ENCODE measurements at regions not wholly inside any gene's neighbourhood (a gene's known extent, or its start where the extent isn't known, plus 50 kb on each side); places are given as distances from the start of the nearest gene placed in this dataset.
"Not testable (repeated sequence)": the region's sequence is repeated elsewhere in the genome, so short reads cannot be mapped to it uniquely, and the experiment has no call there.

DNA sequence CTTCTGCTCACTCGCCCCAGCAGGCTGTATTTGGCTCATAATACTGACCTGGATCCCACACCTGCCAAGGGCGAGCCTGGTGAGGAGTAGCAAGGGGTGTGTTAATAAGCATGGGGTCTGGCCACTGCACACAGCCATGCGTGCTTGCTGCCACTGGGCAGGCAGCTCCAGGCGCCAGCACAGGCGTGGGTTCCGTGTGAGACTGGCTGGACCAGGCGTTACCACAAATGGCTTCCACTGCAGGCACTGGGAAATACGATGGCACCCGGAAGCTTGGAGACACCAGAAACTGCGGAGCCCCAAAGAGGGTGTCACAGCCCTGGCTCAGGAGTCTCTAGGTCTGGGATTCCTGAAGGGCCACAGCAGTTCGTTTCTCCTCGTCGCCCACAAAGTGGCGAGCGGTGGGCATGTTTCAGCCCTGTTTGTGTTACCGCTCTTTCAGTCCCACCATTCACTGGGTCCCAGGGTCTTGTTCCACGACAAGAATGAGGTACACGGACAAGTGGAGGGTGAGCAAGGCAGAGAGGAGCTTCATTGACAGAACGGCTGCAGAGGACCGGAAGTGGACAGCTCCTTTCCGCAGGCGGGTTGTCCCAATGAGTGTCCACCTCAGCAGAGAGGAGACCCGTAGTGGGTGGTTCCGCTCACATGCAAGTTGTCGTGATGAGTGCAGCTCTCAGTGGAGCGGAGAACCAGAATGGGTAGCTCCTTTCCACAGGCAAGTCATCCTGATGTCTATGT lies 428.9 kb downstream of the EPHA5 start:
- Histone ChIP-seq H3K27ac (ENCODE audit: poor library complexity, severe bottlenecking) (no peak overlapping the region), H3K4me3 (ENCODE audit: severe bottlenecking) (no peak overlapping the region), H3K36me3 (ENCODE audit: low read depth) (no peaks in the 10 kb centered on the region), H3K4me1 (ENCODE audit: insufficient read depth, poor library complexity, severe bottlenecking) (no peaks in the 10 kb centered on the region), H3K9me3 (ENCODE audit: severe bottlenecking) (no peaks in the 10 kb centered on the region), H3K27me3 (ENCODE audit: insufficient read depth, poor library complexity, severe bottlenecking) (no peaks in the 10 kb centered on the region)
- ATAC-seq (ENCODE audit: low read depth) = no peak
- peak; percentile 38 for DNase-seq (ENCODE audit: low spot score)
- TF ChIP-seq, protein P1, sequence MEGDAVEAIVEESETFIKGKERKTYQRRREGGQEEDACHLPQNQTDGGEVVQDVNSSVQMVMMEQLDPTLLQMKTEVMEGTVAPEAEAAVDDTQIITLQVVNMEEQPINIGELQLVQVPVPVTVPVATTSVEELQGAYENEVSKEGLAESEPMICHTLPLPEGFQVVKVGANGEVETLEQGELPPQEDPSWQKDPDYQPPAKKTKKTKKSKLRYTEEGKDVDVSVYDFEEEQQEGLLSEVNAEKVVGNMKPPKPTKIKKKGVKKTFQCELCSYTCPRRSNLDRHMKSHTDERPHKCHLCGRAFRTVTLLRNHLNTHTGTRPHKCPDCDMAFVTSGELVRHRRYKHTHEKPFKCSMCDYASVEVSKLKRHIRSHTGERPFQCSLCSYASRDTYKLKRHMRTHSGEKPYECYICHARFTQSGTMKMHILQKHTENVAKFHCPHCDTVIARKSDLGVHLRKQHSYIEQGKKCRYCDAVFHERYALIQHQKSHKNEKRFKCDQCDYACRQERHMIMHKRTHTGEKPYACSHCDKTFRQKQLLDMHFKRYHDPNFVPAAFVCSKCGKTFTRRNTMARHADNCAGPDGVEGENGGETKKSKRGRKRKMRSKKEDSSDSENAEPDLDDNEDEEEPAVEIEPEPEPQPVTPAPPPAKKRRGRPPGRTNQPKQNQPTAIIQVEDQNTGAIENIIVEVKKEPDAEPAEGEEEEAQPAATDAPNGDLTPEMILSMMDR (IDR thresholded peaks at IDR 0.05; ENCODE audit: poor library complexity, severe bottlenecking) = no peak

DNA sequence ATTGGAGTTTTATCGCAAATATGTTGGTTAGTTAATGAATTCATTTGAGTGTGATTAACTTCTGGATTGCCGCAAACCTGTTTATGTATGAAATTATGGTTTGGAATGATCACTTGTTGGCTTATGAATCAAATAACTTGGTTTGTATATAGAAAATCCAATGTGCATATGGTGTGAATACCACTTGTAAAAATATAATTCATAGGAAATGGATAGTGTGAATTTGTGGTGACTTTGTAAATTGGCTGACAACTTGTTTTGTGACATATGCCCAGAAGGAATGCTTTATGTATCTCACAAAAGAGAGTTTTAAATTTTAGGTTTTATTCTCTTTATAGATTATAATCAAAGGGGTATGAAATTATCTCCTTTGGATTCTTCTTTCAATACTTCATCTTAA lies 436.2 kb downstream of the EPHA5 start:
- H3K27ac ChIP-seq (ENCODE audit: poor library complexity, severe bottlenecking) = no peak overlapping the region
- DNase-seq (ENCODE audit: low spot score) = no peak
- TF ChIP-seq, protein P1 (IDR thresholded peaks at IDR 0.05; ENCODE audit: poor library complexity, severe bottlenecking) = no peak
- ATAC-seq (ENCODE audit: low read depth) = no peak
- H3K4me1 ChIP-seq (ENCODE audit: insufficient read depth, poor library complexity, severe bottlenecking) = no peaks in the 10 kb centered on the region
- H3K36me3 ChIP-seq (ENCODE audit: low read depth) = no peaks in the 10 kb centered on the region
- no peaks in the 10 kb centered on the region for H3K9me3 ChIP-seq (ENCODE audit: severe bottlenecking)
- no peak overlapping the region for H3K4me3 ChIP-seq (ENCODE audit: severe bottlenecking)
- H3K27me3 ChIP-seq (ENCODE audit: insufficient read depth, poor library complexity, severe bottlenecking) = no peaks in the 10 kb centered on the region

GRCh38 chr4:65227628-65228027 lies 442.7 kb downstream of the EPHA5 start:
- Histone ChIP-seq H3K9me3 (ENCODE audit: severe bottlenecking) (no peaks in the 10 kb centered on the region), H3K4me3 (ENCODE audit: severe bottlenecking) (no peak overlapping the region), H3K27ac (ENCODE audit: poor library complexity, severe bottlenecking) (no peak overlapping the region), H3K4me1 (ENCODE audit: insufficient read depth, poor library complexity, severe bottlenecking) (no peaks in the 10 kb centered on the region), H3K27me3 (ENCODE audit: insufficient read depth, poor library complexity, severe bottlenecking) (no peaks in the 10 kb centered on the region), H3K36me3 (ENCODE audit: low read depth) (no peaks in the 10 kb centered on the region)
- ATAC-seq (ENCODE audit: low read depth) (no peak), DNase-seq (ENCODE audit: low spot score) (no peak)
- TF ChIP-seq, protein P1 (IDR thresholded peaks at IDR 0.05; ENCODE audit: poor library complexity, severe bottlenecking) = no peak

DNA sequence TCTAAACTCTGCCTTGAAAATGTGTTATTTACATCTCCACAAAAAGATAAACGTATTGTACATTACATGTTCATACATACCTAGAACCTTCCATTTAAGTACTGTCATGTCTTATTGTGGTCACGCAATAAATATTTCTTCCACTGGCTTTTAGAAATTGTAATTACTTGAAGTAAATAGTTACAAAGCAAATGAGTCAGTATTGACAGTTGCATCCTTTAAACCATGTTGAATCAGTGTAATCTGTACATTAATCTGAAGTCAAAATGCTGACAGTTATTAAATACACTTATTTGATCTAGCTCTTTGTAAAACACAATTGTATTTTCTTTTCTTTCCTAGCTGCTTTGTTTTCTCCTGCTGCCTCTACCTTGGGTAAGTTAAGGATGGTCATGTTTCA lies 446.7 kb downstream of the EPHA5 start:
- TF ChIP-seq, protein P1 (IDR thresholded peaks at IDR 0.05; ENCODE audit: poor library complexity, severe bottlenecking) = no peak
- DNase-seq (ENCODE audit: low spot score) = no peak
- no peaks in the 10 kb centered on the region for H3K9me3 ChIP-seq (ENCODE audit: severe bottlenecking)
- H3K27ac ChIP-seq (ENCODE audit: poor library complexity, severe bottlenecking) = no peak overlapping the region
- no peaks in the 10 kb centered on the region for H3K27me3 ChIP-seq (ENCODE audit: insufficient read depth, poor library complexity, severe bottlenecking)
- no peaks in the 10 kb centered on the region for H3K36me3 ChIP-seq (ENCODE audit: low read depth)
- no peaks in the 10 kb centered on the region for H3K4me1 ChIP-seq (ENCODE audit: insufficient read depth, poor library complexity, severe bottlenecking)
- no peak for ATAC-seq (ENCODE audit: low read depth)
- H3K4me3 ChIP-seq (ENCODE audit: severe bottlenecking) = no peak overlapping the region

DNA sequence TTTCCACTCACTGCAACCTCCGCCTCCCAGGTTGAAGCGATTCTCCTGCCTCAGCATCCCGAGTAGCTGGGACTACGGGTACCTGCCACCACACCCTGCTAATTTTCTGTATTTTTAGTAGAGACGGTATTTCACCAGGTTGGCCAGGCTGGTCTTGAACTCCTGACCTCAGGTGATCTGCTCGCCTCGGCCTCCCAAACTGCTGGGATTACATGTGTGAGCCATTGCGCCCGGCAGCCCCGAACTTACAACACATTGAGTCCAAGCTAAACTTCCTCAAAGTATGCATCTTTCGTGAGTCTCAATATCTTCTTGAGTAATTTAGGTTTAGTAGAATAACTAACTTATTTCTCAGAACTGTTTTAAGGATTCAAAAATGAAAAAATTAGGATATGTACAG lies 447.2 kb downstream of the EPHA5 start:
- DNase-seq (ENCODE audit: low spot score); H3K27ac ChIP-seq (ENCODE audit: poor library complexity, severe bottlenecking); H3K4me3 ChIP-seq (ENCODE audit: severe bottlenecking); H3K36me3 ChIP-seq (ENCODE audit: low read depth); ATAC-seq (ENCODE audit: low read depth); H3K27me3 ChIP-seq (ENCODE audit: insufficient read depth, poor library complexity, severe bottlenecking); H3K4me1 ChIP-seq (ENCODE audit: insufficient read depth, poor library complexity, severe bottlenecking); H3K9me3 ChIP-seq (ENCODE audit: severe bottlenecking): not testable (repeated sequence)
